ENCODE measurements at regions not wholly inside any gene's neighbourhood (a gene's known extent, or its start where the extent isn't known, plus 50 kb on each side); places are given as distances from the start of the nearest gene placed in this dataset.

GRCh38 chr1:73491621-73492020, 706.4 kb downstream of the LRRIQ3 start:
- FAIRE-seq: no peak
- POLR2A ChIA-PET: no interaction called here

More at GRCh38 chr1:73491621-73492020, 706.4 kb downstream of the LRRIQ3 start:
- no TSS peak for BruUV-seq (replicated peaks)
- dilution Hi-C loops (cut with MboI; ENCODE audit: extremely low pct_ligation_motif_present, low sequenced_read_pairs) (no loop called here), intact Hi-C loops (cut with micrococcal nuclease) (no loop called here)
- Histone ChIP-seq H3K36me3 (ENCODE audit: control insufficient read depth in 2 of 2, extremely low read depth in 1 of 2, insufficient read depth in 2 of 2, low read length in 2 of 2) (no peaks in the 10 kb centered on the region), H4K20me1 (replicated peaks; ENCODE audit: control insufficient read depth, extremely low read depth, insufficient read depth, low read length) (no peaks in the 10 kb centered on the region), H3K9me1 (replicated peaks; ENCODE audit: control insufficient read depth, extremely low read depth, insufficient read depth, low read length) (no peaks in the 10 kb centered on the region), H3K79me2 (ENCODE audit: control insufficient read depth, insufficient read depth, low read length) (no peaks in the 10 kb centered on the region), H3K9me3 (replicated peaks; ENCODE audit: control insufficient read depth, insufficient read depth, low read length) (no peaks in the 10 kb centered on the region), H3K9ac (replicated peaks; ENCODE audit: extremely low read depth, insufficient read depth, low read length) (no peak overlapping the region), H3K4me2 (ENCODE audit: insufficient read depth, low read length) (no peak overlapping the region), H3K4me3 (replicated peaks in 1 of 3; ENCODE audit: insufficient read depth in 1 of 3, low read depth in 1 of 3, low read length in 3 of 3) (no peak overlapping the region), H3K4me1 (ENCODE audit: control insufficient read depth, extremely low read depth, insufficient read depth, low read length) (no peaks in the 10 kb centered on the region), H3K27ac (ENCODE audit: insufficient read depth, low read depth, low read length) (no peak overlapping the region), H2AFZ (ENCODE audit: low read depth, low read length) (no peak overlapping the region), H3K27me3 (ENCODE audit: control insufficient read depth in 2 of 2, insufficient read depth in 2 of 2, low read length in 2 of 2) (no peaks in the 10 kb centered on the region)
- TF ChIP-seq FOS (IDR thresholded peaks at IDR 0.05; ENCODE audit: borderline replicate concordance, insufficient read depth, low read length) (no peak), JUN (IDR thresholded peaks at IDR 0.05; ENCODE audit: borderline replicate concordance, insufficient read depth, insufficient read length, low read depth) (no peak), GATA2 (IDR thresholded peaks at IDR 0.05; ENCODE audit: insufficient read depth, insufficient read length, low read depth, low read length) (no peak), EZH2 (IDR thresholded peaks at IDR 0.05; ENCODE audit: borderline replicate concordance, low read depth, low read length, severe bottlenecking) (no peak), POLR2AphosphoS5 (IDR thresholded peaks at IDR 0.05; ENCODE audit: insufficient read depth, low read depth, low read length) (no peak), MYC (IDR thresholded peaks at IDR 0.05; ENCODE audit: low read depth, low read length) (no peak), POLR2A (IDR thresholded peaks at IDR 0.05; ENCODE audit: low read depth, low read length) (no peak), MAX (IDR thresholded peaks at IDR 0.05; ENCODE audit: insufficient read depth, insufficient read length) (no peak), CTCF (IDR thresholded peaks at IDR 0.05; ENCODE audit: extremely low read depth in 1 of 2, insufficient read depth in 1 of 2, low read depth in 1 of 2, low read length in 2 of 2) (no peak)
- CTCF ChIA-PET: no interaction called here
- DNase-seq (ENCODE audit: low read depth, low spot score): no peak

All from endothelial cell of umbilical vein (primary cell).